IMR-90 (cell line): ENCODE measurements at regions not wholly inside any gene's neighbourhood (a gene's known extent, or its start where the extent isn't known, plus 50 kb on each side); places are given as distances from the start of the nearest gene placed in this dataset.

Experiments
- CEBPB ChIP-seq: IDR thresholded peaks from 2 replicates; pipeline ENCODE4 v1.6.1; 2012; ENCODE audit warnings: low read depth, low read length, improper control_type of control experiment
- CHD1 ChIP-seq: IDR thresholded peaks from 2 replicates; pipeline ENCODE4 v1.6.1; 2012; ENCODE audit warnings: low read depth, low read length, improper control_type of control experiment
- CTCF ChIP-seq: conservative IDR thresholded peaks from 2 replicates; pipeline ENCODE4 v1.5.1; 2012; ENCODE audit warnings: mild to moderate bottlenecking, low read depth, low read length, improper control_type of control experiment
- ELK1 ChIP-seq: fragments of 150-350 bp; IDR thresholded peaks from 2 replicates; pipeline ENCODE4 v1.6.1; 2016; ENCODE audit warnings: low read depth, mild to moderate bottlenecking, low read length, moderate library complexity, borderline replicate concordance
- MAFK ChIP-seq: IDR thresholded peaks from 2 replicates; pipeline ENCODE4 v1.6.1; 2012; ENCODE audit warnings: low read depth, low read length, improper control_type of control experiment
- MXI1 ChIP-seq: IDR thresholded peaks from 2 replicates; pipeline ENCODE4 v1.6.1; 2012; ENCODE audit warnings: low read depth, mild to moderate bottlenecking, low read length, moderate library complexity, borderline replicate concordance
- NFE2L2 ChIP-seq: fragments of 150-350 bp; IDR thresholded peaks from 2 replicates; pipeline ENCODE4 v1.6.1; 2016; ENCODE audit warnings: low read depth, mild to moderate bottlenecking, low read length
- POLR2A ChIP-seq: IDR thresholded peaks from 2 replicates; pipeline ENCODE4 v1.6.1; 2012; ENCODE audit warnings: mild to moderate bottlenecking, low read depth, low read length
- RAD21 ChIP-seq: IDR thresholded peaks from 2 replicates; pipeline ENCODE4 v1.6.1; 2012; ENCODE audit warnings: low read length, improper control_type of control experiment
- SMC3 ChIP-seq: fragments of 150-350 bp; IDR thresholded peaks from 2 replicates; pipeline ENCODE4 v1.6.1; 2016; ENCODE audit warnings: low read depth, mild to moderate bottlenecking, antibody characterized with exemption, low read length, moderate library complexity

- TF ChIP-seq CTCF (no peak), POLR2A (no peak), MXI1 (no peak), RAD21 (no peak), CEBPB (no peak), MAFK (no peak), ELK1 (no peak), SMC3 (no peak), CHD1 (no peak), NFE2L2 (no peak)
Observed at GRCh38 chr2:238600506-238601432, 174.0 kb downstream of the ASB1 start.
